BE2C (cell line): ENCODE measurements at regions not wholly inside any gene's neighbourhood (a gene's known extent, or its start where the extent isn't known, plus 50 kb on each side); places are given as distances from the start of the nearest gene placed in this dataset.

ENCODE experiments used
- DNase-seq: peaks from one replicate; pipeline ENCODE4 v3.0.0-alpha.2; 2020
- H3K27me3 ChIP-seq: fragments of 250-450 bp; sonication (Bioruptor Pico); 2 replicates; pipeline ENCODE4 v1.5.1; 2020; ENCODE audit warnings: mild to moderate bottlenecking
- H3K36me3 ChIP-seq: fragments of 250-450 bp; sonication (Bioruptor Pico); 2 replicates; pipeline ENCODE4 v1.5.1; 2020; ENCODE audit warnings: mild to moderate bottlenecking
- H3K4me1 ChIP-seq: fragments of 250-450 bp; sonication (Bioruptor Pico); 2 replicates; pipeline ENCODE4 v1.5.1; 2020
- H3K4me3 ChIP-seq: 2 replicates; pipeline ENCODE4 v1.5.1; 2011; ENCODE audit warnings: low read depth, low read length
- H3K9me3 ChIP-seq: fragments of 250-450 bp; sonication (Bioruptor Pico); 2 replicates; pipeline ENCODE4 v1.5.1; 2020
- TF ChIP-seq, protein P1 (sequence below): IDR thresholded peaks from 2 replicates; pipeline ENCODE4 v1.5.1; 2012; ENCODE audit warnings: mild to moderate bottlenecking, low read depth, low read length

GRCh38 chr18:67043276-67043675, 439.4 kb upstream of the CDH19 start:
- no peaks in the 10 kb centered on the region for H3K27me3 ChIP-seq
- H3K9me3 ChIP-seq: no peaks in the 10 kb centered on the region
- DNase-seq: peak; percentile 7
- no peak overlapping the region for H3K4me3 ChIP-seq
- TF ChIP-seq, protein P1, sequence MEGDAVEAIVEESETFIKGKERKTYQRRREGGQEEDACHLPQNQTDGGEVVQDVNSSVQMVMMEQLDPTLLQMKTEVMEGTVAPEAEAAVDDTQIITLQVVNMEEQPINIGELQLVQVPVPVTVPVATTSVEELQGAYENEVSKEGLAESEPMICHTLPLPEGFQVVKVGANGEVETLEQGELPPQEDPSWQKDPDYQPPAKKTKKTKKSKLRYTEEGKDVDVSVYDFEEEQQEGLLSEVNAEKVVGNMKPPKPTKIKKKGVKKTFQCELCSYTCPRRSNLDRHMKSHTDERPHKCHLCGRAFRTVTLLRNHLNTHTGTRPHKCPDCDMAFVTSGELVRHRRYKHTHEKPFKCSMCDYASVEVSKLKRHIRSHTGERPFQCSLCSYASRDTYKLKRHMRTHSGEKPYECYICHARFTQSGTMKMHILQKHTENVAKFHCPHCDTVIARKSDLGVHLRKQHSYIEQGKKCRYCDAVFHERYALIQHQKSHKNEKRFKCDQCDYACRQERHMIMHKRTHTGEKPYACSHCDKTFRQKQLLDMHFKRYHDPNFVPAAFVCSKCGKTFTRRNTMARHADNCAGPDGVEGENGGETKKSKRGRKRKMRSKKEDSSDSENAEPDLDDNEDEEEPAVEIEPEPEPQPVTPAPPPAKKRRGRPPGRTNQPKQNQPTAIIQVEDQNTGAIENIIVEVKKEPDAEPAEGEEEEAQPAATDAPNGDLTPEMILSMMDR: no peak
- no peaks in the 10 kb centered on the region for H3K36me3 ChIP-seq
- no peaks in the 10 kb centered on the region for H3K4me1 ChIP-seq

- DNase-seq: no peak
- TF ChIP-seq, protein P1: no peak
- Histone ChIP-seq H3K36me3 (no peaks in the 10 kb centered on the region), H3K27me3 (no peaks in the 10 kb centered on the region), H3K4me1 (no peaks in the 10 kb centered on the region), H3K4me3 (no peak overlapping the region), H3K9me3 (no peaks in the 10 kb centered on the region)
Observed at GRCh38 chr18:67041334-67041733, 437.4 kb upstream of the CDH19 start.

- H3K9me3 ChIP-seq: no peaks in the 10 kb centered on the region
- no peak for DNase-seq
Observed at GRCh38 chr18:67035026-67035425, 431.1 kb upstream of the CDH19 start.

DNA sequence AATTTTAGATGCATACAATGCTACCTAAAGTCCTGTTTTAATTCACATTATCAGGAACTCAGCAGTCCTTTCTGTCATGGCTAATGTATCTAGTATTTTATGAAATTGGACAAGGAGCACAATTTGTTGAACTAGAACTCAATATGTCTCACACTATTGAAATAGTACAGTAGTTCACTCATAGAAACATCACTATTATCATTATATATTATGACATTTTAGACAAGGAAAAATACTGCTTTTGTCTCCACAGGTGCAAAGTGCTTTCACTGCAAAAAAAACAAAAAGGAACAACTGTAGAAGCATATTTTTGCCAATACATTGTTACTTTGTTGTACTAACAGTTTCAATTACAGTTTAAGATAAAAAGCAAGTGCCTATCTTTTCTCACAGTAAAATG, 419.2 kb upstream of the CDH19 start:
- Histone ChIP-seq H3K36me3 (no peaks in the 10 kb centered on the region), H3K27me3 (no peaks in the 10 kb centered on the region), H3K9me3 (no peaks in the 10 kb centered on the region), H3K4me3 (no peak overlapping the region), H3K4me1 (no peaks in the 10 kb centered on the region)
- DNase-seq: no peak
- TF ChIP-seq, protein P1: no peak

More at GRCh38 chr18:67035026-67035425, 431.1 kb upstream of the CDH19 start:
- Histone ChIP-seq H3K36me3 (no peaks in the 10 kb centered on the region), H3K4me3 (no peak overlapping the region), H3K27me3 (no peaks in the 10 kb centered on the region), H3K4me1 (no peaks in the 10 kb centered on the region)
- TF ChIP-seq, protein P1: no peak

GRCh38 chr18:67010919-67011318, 407.0 kb upstream of the CDH19 start:
- Histone ChIP-seq H3K36me3 (no peaks in the 10 kb centered on the region), H3K27me3 (no peaks in the 10 kb centered on the region), H3K9me3 (no peaks in the 10 kb centered on the region), H3K4me3 (no peak overlapping the region), H3K4me1 (no peaks in the 10 kb centered on the region)
- no peak for DNase-seq
- TF ChIP-seq, protein P1: no peak

DNA sequence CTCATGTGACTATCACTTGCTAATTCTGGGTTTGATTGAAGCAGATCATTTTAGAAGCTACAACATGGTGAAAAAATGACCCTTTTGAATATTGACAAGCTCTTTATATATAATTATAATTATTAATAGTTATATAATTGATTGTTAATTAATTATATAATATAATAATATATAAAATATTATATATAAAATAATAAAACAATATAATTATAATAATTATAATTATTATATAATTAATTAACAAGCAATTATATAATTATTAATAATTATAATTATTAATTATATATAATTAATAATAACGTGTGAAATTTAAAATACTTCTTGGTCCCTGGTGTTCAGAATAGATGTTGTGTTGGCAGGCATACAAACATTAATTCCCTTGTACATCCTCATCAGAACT, 404.1 kb upstream of the CDH19 start:
- H3K4me1 ChIP-seq: no peaks in the 10 kb centered on the region
- H3K36me3 ChIP-seq: no peaks in the 10 kb centered on the region
- DNase-seq: no peak
- H3K4me3 ChIP-seq: no peak overlapping the region
- no peaks in the 10 kb centered on the region for H3K27me3 ChIP-seq
- TF ChIP-seq, protein P1: no peak
- H3K9me3 ChIP-seq: no peaks in the 10 kb centered on the region
